Loucy (cell line): ENCODE measurements at regions not wholly inside any gene's neighbourhood (a gene's known extent, or its start where the extent isn't known, plus 50 kb on each side); places are given as distances from the start of the nearest gene placed in this dataset.

Experiments used
- H2AFZ ChIP-seq: fragments of 200-600 bp; sonication (generic); 2 replicates; pipeline ENCODE4 v1.6.0; 2016; ENCODE audit warnings: antibody characterized with exemption, mild to moderate bottlenecking, low read length, moderate library complexity
- H3F3A ChIP-seq: fragments of 200-600 bp; 2 replicates; pipeline ENCODE4 v1.6.0; 2016; ENCODE audit warnings: antibody characterized with exemption, low read depth, mild to moderate bottlenecking
- H3K27me3 ChIP-seq: fragments of 200-600 bp; sonication (generic); 2 replicates; pipeline ENCODE4 v1.6.1; 2014; ENCODE audit warnings: low read length, mild to moderate bottlenecking; ENCODE audit not compliant: insufficient read depth, poor library complexity, severe bottlenecking
- H3K36me3 ChIP-seq: fragments of 200-600 bp; sonication (generic); 2 replicates; pipeline ENCODE4 v1.6.1; 2016; ENCODE audit warnings: low read length; ENCODE audit not compliant: insufficient read depth
- H3K4me1 ChIP-seq: fragments of 200-600 bp; sonication (generic); 2 replicates; pipeline ENCODE4 v1.5.1; 2014; ENCODE audit warnings: low read length, mild to moderate bottlenecking; ENCODE audit not compliant: insufficient read depth, poor library complexity, severe bottlenecking
- H3K4me2 ChIP-seq: fragments of 200-600 bp; sonication (generic); 2 replicates; pipeline ENCODE4 v1.6.0; 2014; ENCODE audit warnings: antibody characterized with exemption, low read length, low read depth, mild to moderate bottlenecking; ENCODE audit not compliant: poor library complexity, severe bottlenecking
- H3K4me3 ChIP-seq: fragments of 200-600 bp; sonication (generic); 2 replicates; pipeline ENCODE4 v1.5.1; 2014; ENCODE audit warnings: low read length, mild to moderate bottlenecking, mixed read lengths; ENCODE audit not compliant: poor library complexity, severe bottlenecking
- H3K79me2 ChIP-seq: fragments of 200-600 bp; sonication (generic); 2 replicates; pipeline ENCODE4 v1.6.1; 2014; ENCODE audit warnings: low read length; ENCODE audit not compliant: insufficient read depth
- H3K9ac ChIP-seq: fragments of 200-600 bp; sonication (generic); 2 replicates; pipeline ENCODE4 v1.6.0; 2014; ENCODE audit warnings: mild to moderate bottlenecking, low read depth, low read length, moderate library complexity; ENCODE audit not compliant: poor library complexity, severe bottlenecking
- H3K9me2 ChIP-seq: fragments of 200-600 bp; sonication (generic); replicated peaks from 2 replicates; pipeline ENCODE4 v1.6.1; 2016; ENCODE audit warnings: low read depth, low read length, mixed read lengths
- H3K9me3 ChIP-seq: fragments of 200-600 bp; sonication (generic); 2 replicates; pipeline ENCODE4 v1.6.1; 2014; ENCODE audit warnings: mild to moderate bottlenecking, antibody characterized with exemption, low read length, low read depth; ENCODE audit not compliant: insufficient read depth
- H4K20me1 ChIP-seq: fragments of 200-600 bp; sonication (generic); 2 replicates; pipeline ENCODE4 v1.6.0; 2014; ENCODE audit warnings: antibody characterized with exemption, low read length, mild to moderate bottlenecking; ENCODE audit not compliant: insufficient read depth, poor library complexity, severe bottlenecking
- CTCF ChIP-seq: fragments of 200-600 bp; sonication (generic); conservative IDR thresholded peaks from 2 replicates; pipeline ENCODE4 v1.5.1; 2014; ENCODE audit warnings: mild to moderate bottlenecking, antibody characterized with exemption, low read length
- EZH2phosphoT487 ChIP-seq: fragments of 200-600 bp; IDR thresholded peaks from 2 replicates; pipeline ENCODE4 v1.6.1; 2018; ENCODE audit warnings: antibody characterized with exemption, mild to moderate bottlenecking, moderate library complexity, borderline replicate concordance

DNA sequence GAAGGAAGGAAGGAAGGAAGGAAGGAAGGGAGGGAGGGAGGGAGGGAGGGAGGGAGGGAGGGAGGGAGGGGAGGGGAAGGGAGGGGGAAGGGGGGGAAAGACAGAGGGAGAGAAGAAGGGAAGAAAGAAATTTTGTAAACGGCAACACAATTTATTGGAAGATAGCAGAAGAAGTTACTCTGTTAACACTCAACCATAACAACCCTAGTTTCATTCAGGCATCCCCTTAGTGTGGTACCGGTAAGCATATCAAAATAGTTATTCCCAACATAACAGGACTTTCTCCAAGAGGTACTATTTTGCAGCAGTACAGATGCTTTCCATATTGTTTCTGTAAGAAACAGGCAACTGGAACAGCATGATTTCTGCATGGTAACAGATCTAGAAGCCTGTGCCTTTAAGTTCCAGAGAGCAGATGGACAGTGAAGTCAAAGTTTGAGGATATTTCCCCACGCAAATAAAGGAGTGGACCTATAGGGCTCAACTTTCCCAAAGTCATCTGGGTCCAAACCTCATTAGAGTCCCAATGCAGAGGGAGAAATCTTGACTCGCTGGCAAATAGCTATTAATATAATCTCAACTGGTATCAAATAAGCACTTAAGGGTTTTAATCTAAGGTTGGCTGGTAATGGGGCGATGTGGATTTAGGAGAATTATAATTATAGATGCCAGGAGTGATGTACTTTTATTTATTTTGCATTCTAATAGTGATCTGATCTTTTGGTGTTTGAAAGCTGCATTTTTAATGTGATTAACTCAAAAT is 69.4 kb downstream of the TENT5A start:
- Histone ChIP-seq H3K4me2 (no peak overlapping the region), H3K27me3 (no peaks in the 10 kb centered on the region), H3K36me3 (no peaks in the 10 kb centered on the region), H4K20me1 (no peaks in the 10 kb centered on the region), H3K79me2 (no peaks in the 10 kb centered on the region), H3K9me3 (no peaks in the 10 kb centered on the region), H3K9me2 (no peaks in the 10 kb centered on the region), H3K4me3 (no peak overlapping the region), H3K4me1 (no peaks in the 10 kb centered on the region), H3K9ac (no peak overlapping the region), H2AFZ (no peak overlapping the region), H3F3A (no peaks in the 10 kb centered on the region)
- no peak for TF ChIP-seq CTCF
- TF ChIP-seq EZH2phosphoT487, result no peak

- no peaks in the 10 kb centered on the region for H3K4me1 ChIP-seq
- H2AFZ ChIP-seq, result no peak overlapping the region
- H3K4me3 ChIP-seq, result no peak overlapping the region
- H3K36me3 ChIP-seq, result no peaks in the 10 kb centered on the region
- no peaks in the 10 kb centered on the region for H3K79me2 ChIP-seq
- no peak overlapping the region for H3K9ac ChIP-seq
- no peaks in the 10 kb centered on the region for H3K9me2 ChIP-seq
- H3F3A ChIP-seq, result no peaks in the 10 kb centered on the region
- TF ChIP-seq EZH2phosphoT487, result no peak
- no peak for TF ChIP-seq CTCF
- H3K4me2 ChIP-seq, result no peak overlapping the region
- H3K9me3 ChIP-seq, result no peaks in the 10 kb centered on the region
- no peaks in the 10 kb centered on the region for H4K20me1 ChIP-seq
- no peaks in the 10 kb centered on the region for H3K27me3 ChIP-seq
These were observed 70.2 kb downstream of the TENT5A start for GRCh38 chr6:81682235-81682795.

DNA sequence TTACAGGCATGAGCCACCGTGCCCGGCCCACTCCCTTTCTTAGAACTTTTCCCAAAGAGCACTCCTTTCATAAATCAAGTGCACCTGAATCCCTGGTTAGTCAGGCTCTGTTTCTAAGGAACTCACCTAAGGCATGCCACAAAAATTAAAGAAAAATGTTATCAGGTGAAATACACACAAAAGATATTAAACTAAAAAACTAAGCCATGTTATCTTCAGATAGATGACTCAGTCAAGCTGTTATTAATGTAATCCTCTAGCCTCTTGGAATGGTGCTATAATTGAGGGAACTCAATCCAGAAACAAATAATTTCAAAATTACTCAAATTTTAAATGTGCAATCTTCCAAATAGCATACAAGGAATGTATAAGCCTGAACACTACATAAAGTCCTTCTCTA is 83.0 kb downstream of the TENT5A start:
- no peaks in the 10 kb centered on the region for H3K9me3 ChIP-seq
- H2AFZ ChIP-seq, result no peak overlapping the region
- H3K4me3 ChIP-seq, result no peak overlapping the region
- H3K9me2 ChIP-seq, result no peaks in the 10 kb centered on the region
- H3K36me3 ChIP-seq, result no peaks in the 10 kb centered on the region
- H4K20me1 ChIP-seq, result no peaks in the 10 kb centered on the region
- no peaks in the 10 kb centered on the region for H3K79me2 ChIP-seq
- TF ChIP-seq EZH2phosphoT487 (no peak), CTCF (no peak)
- no peak overlapping the region for H3K4me2 ChIP-seq
- no peaks in the 10 kb centered on the region for H3K27me3 ChIP-seq
- H3F3A ChIP-seq, result no peaks in the 10 kb centered on the region
- H3K9ac ChIP-seq, result no peak overlapping the region
- peaks cover 5% of the 10 kb centered on the region for H3K4me1 ChIP-seq
